HCT116 (cell line): ENCODE measurements at regions not wholly inside any gene's neighbourhood (a gene's known extent, or its start where the extent isn't known, plus 50 kb on each side); places are given as distances from the start of the nearest gene placed in this dataset.

Experiments used
- ATAC-seq: fragments of 200-7000 bp; cut with Tn5 transposase; 2 replicates; pipeline ENCODE4 v1.9.1; 2020; ENCODE audit warnings: mild to moderate bottlenecking, moderate library complexity
- BruUV-seq: library from RNA; stranded (reverse); fragments of 400-500 nt; replicated peaks from 2 replicates; lab custom pipeline; 2021; lab: Mats Ljungman, UMichigan
- CTCF ChIA-PET: fragments of 300-600 bp; sonication (Branson Sonifier 250); formaldehyde crosslinking; loops from one replicate; lab custom pipeline; 2021; ENCODE audit warnings: antibody characterized with exemption; lab: Charles Lee
- POLR2A ChIA-PET: fragments of 300-600, 350-600 bp; sonication (Branson Sonifier 250); formaldehyde crosslinking; loops from one replicate; lab custom pipeline; 2021; ENCODE audit warnings: antibody characterized with exemption; lab: Charles Lee
- RAD21 ChIA-PET, 2 experiments: fragments of 300-600 bp; sonication (Branson Sonifier 250); formaldehyde crosslinking; loops; one replicate each; lab custom pipeline; 2023; ENCODE audit warnings: low total read pairs in 2 of 2; ENCODE audit not compliant: uncharacterized antibody in 2 of 2, unreplicated experiment in 2 of 2, low non-redundant PET in 1 of 2; lab: Charles Lee
- DNase-seq: peaks from one replicate; pipeline ENCODE4 v3.0.0-alpha.2; 2010; ENCODE audit warnings: low read depth, low spot score
- H2AFZ ChIP-seq: fragments of 200-600 bp; shearing (Covaris generic), sonication (generic); 2 replicates; pipeline ENCODE4 v1.6.1; 2017; ENCODE audit warnings: low read depth, mixed run types, mixed read lengths, antibody characterized with exemption, low read length; ENCODE audit not compliant: poor library complexity, severe bottlenecking
- H3K27ac ChIP-seq: 2 replicates; pipeline ENCODE4 v1.5.1; 2012; ENCODE audit warnings: low read depth, low read length
- H3K27me3 ChIP-seq: fragments of 200-600 bp; sonication (generic); 2 replicates; pipeline ENCODE4 v1.6.1; 2016; ENCODE audit warnings: mixed run types, low read length, mixed read lengths; ENCODE audit not compliant: insufficient read depth
- H3K36me3 ChIP-seq, 2 experiments: fragments of 200-500 bp in 1 of 2; fragments of 200-600 bp in 1 of 2; sonication (Bioruptor generic) in 1 of 2; sonication (generic) in 1 of 2; 2 replicates each; pipeline versions ENCODE4 v1.5.1 to v1.6.1; 2014 to 2016; ENCODE audit warnings: low read length in 2 of 2, inconsistent platforms in 1 of 2, mixed read lengths in 1 of 2, mixed run types in 1 of 2; ENCODE audit not compliant: insufficient read depth in 2 of 2, control insufficient read depth in 1 of 2
- H3K4me1 ChIP-seq, 2 experiments: fragments of 200-600 bp in 1 of 2; sonication (generic) in 1 of 2; 2 replicates each; pipeline versions ENCODE4 v1.5.1 to v1.6.1; 2012 to 2017; ENCODE audit warnings: low read length in 2 of 2, inconsistent platforms in 1 of 2, mild to moderate bottlenecking in 1 of 2, mixed read lengths in 1 of 2, mixed run types in 1 of 2, moderate library complexity in 1 of 2; ENCODE audit not compliant: insufficient read depth in 2 of 2, control insufficient read depth in 1 of 2
- H3K4me2 ChIP-seq: fragments of 200-600 bp; sonication (generic); 2 replicates; pipeline ENCODE4 v1.6.1; 2017; ENCODE audit warnings: mixed run types, low read length, mixed read lengths
- H3K4me3 ChIP-seq, 2 experiments: fragments of 200-600 bp in 1 of 2; sonication (generic) in 1 of 2; replicated peaks in 1 of 2; 2 replicates each; pipeline ENCODE4 v1.5.1; 2011 to 2016; ENCODE audit warnings: low read length in 2 of 2, control low read depth in 1 of 2, low read depth in 1 of 2, mild to moderate bottlenecking in 1 of 2, mixed read lengths in 1 of 2, mixed run types in 1 of 2
- H3K79me2 ChIP-seq: fragments of 200-600 bp; sonication (generic); 2 replicates; pipeline ENCODE4 v1.6.1; 2017; ENCODE audit warnings: mild to moderate bottlenecking, mixed run types, low read length, moderate library complexity, mixed read lengths; ENCODE audit not compliant: insufficient read depth
- H3K9ac ChIP-seq: fragments of 200-600 bp; sonication (generic); 2 replicates; pipeline ENCODE4 v1.6.1; 2016; ENCODE audit warnings: low read length, mixed read lengths
- H3K9me2 ChIP-seq: fragments of 200-600 bp; sonication (generic), shearing (Covaris generic); 2 replicates; pipeline ENCODE4 v1.6.1; 2017; ENCODE audit warnings: mixed run types, mild to moderate bottlenecking, moderate library complexity; ENCODE audit not compliant: insufficient read depth
- H3K9me3 ChIP-seq, 2 experiments: fragments of 200-500 bp in 1 of 2; fragments of 200-600 bp in 1 of 2; sonication (Bioruptor generic) in 1 of 2; sonication (generic) in 1 of 2; 2 replicates each; pipeline ENCODE4 v1.6.1; 2014 to 2017; ENCODE audit warnings: low read length in 2 of 2, mixed read lengths in 2 of 2, inconsistent platforms in 1 of 2, low read depth in 1 of 2, mild to moderate bottlenecking in 1 of 2, mixed run types in 1 of 2, moderate library complexity in 1 of 2; ENCODE audit not compliant: control insufficient read depth in 1 of 2, insufficient read depth in 1 of 2
- H4K20me1 ChIP-seq: fragments of 200-600 bp; sonication (generic), shearing (Covaris generic); 2 replicates; pipeline ENCODE4 v1.6.1; 2017; ENCODE audit warnings: mixed run types, mild to moderate bottlenecking, moderate library complexity; ENCODE audit not compliant: insufficient read depth
- CBX3 ChIP-seq: IDR thresholded peaks from 2 replicates; pipeline ENCODE4 v1.6.1; 2012; ENCODE audit warnings: low read depth
- CEBPB ChIP-seq: IDR thresholded peaks from 2 replicates; pipeline ENCODE4 v1.6.1; 2012; ENCODE audit warnings: low read depth
- EGR1 ChIP-seq: IDR thresholded peaks from 2 replicates; pipeline ENCODE4 v1.6.1; 2012; ENCODE audit warnings: low read depth
- EZH2phosphoT487 ChIP-seq: fragments of 200-600 bp; IDR thresholded peaks from 2 replicates; pipeline ENCODE4 v1.6.1; 2018; ENCODE audit warnings: antibody characterized with exemption, borderline replicate concordance
- FOSL1 ChIP-seq: IDR thresholded peaks from 2 replicates; pipeline ENCODE4 v1.6.1; 2012; ENCODE audit warnings: low read depth
- POLR2A ChIP-seq: IDR thresholded peaks from 2 replicates; pipeline ENCODE4 v1.7.0; 2011; ENCODE audit warnings: borderline replicate concordance; ENCODE audit not compliant: insufficient read depth, insufficient read length; ENCODE audit errors: extremely low read depth
- RAD21 ChIP-seq: IDR thresholded peaks from 2 replicates; pipeline ENCODE4 v1.6.1; 2012; ENCODE audit warnings: low read depth, mild to moderate bottlenecking
- SIN3A ChIP-seq: IDR thresholded peaks from 2 replicates; pipeline ENCODE4 v1.6.1; 2012; ENCODE audit warnings: low read depth
- SRF ChIP-seq: IDR thresholded peaks from 2 replicates; pipeline ENCODE4 v1.6.1; 2012; ENCODE audit warnings: low read depth
- TCF7L2 ChIP-seq: IDR thresholded peaks from 2 replicates; pipeline ENCODE4 v1.7.0; 2011; ENCODE audit warnings: borderline replicate concordance, inconsistent platforms; ENCODE audit not compliant: insufficient read depth, insufficient read length; ENCODE audit errors: extremely low read depth
- ZFX ChIP-seq: fragments of 450-650 bp; IDR thresholded peaks from 2 replicates; pipeline ENCODE4 v1.6.1; 2017
- ZNF274 ChIP-seq: fragments of 200-500 bp; sonication (Bioruptor generic); IDR thresholded peaks from 2 replicates; pipeline ENCODE4 v1.6.1; 2014; ENCODE audit warnings: mild to moderate bottlenecking, low read depth, low read length, inconsistent platforms
- intact Hi-C: fragments of 100-400 bp; cut with micrococcal nuclease; formaldehyde crosslinking; loops from 2 replicates; pipeline ENCODE4 v1.10.0; 2022
- TF ChIP-seq, protein P1 (sequence below): IDR thresholded peaks from 2 replicates; pipeline ENCODE4 v1.6.1; 2012
- TF ChIP-seq, protein P2 (sequence below): IDR thresholded peaks from 2 replicates; pipeline ENCODE4 v1.6.1; 2012
- TF ChIP-seq, protein P3 (sequence below): IDR thresholded peaks from 2 replicates; pipeline ENCODE4 v1.6.1; 2011; ENCODE audit warnings: mild to moderate bottlenecking, low read length, moderate library complexity; ENCODE audit not compliant: insufficient replicate concordance; ENCODE audit errors: extremely low read depth
- TF ChIP-seq, protein P4 (sequence below), 3 experiments: fragments of 200-600 bp in 1 of 3; sonication (generic) in 1 of 3; IDR thresholded peaks in 2 of 3; conservative IDR thresholded peaks in 1 of 3; 2 replicates each; pipeline ENCODE4 v1.5.1; 2012 to 2017; ENCODE audit warnings: low read depth in 2 of 3, low read length in 2 of 3, antibody characterized with exemption in 1 of 3, borderline replicate concordance in 1 of 3, control low read depth in 1 of 3, mild to moderate bottlenecking in 1 of 3, mixed read lengths in 1 of 3, mixed run types in 1 of 3, moderate library complexity in 1 of 3; ENCODE audit not compliant: insufficient read depth in 1 of 3

DNA sequence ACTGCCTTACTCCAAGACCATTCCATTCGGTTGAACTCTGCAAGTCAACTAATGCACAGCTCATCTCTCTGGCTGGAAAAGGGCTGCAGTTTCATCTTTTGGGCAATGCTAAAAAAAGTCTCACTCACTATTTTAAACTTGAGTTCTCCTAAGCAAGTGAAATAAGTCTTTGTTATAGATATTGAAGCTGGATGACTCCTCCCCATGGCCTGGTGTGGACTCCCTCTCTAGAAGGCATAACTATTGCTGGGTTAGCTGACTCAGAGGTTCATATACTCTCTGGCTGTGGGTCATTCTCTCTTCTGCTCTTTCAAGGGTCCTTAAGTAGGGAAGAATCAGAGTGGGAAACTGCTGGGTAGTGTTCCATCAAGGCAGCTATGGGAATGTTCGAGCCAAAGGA is 88.0 kb downstream of the XCL2 start:
- ChIA-PET CTCF (no interaction called here), RAD21 (no interaction called here), POLR2A (no interaction called here)
- DNase-seq: no peak
- H2AFZ ChIP-seq: no peak overlapping the region
- no peaks in the 10 kb centered on the region for H3K79me2 ChIP-seq
- H3K9ac ChIP-seq: no peak overlapping the region
- H3K9me2 ChIP-seq: no peaks in the 10 kb centered on the region
- H4K20me1 ChIP-seq: no peaks in the 10 kb centered on the region
- no peaks in the 10 kb centered on the region for H3K36me3 ChIP-seq
- no peaks in the 10 kb centered on the region for H3K27me3 ChIP-seq
- peaks cover 13 to 15% of the 10 kb centered on the region in 2 experiments; a peak in 3 of 4 replicates for H3K9me3 ChIP-seq
- no peak overlapping the region for H3K4me2 ChIP-seq
- no peak for ATAC-seq
- BruUV-seq: no TSS peak
- intact Hi-C loops: no loop called here
- no peaks in the 10 kb centered on the region for H3K4me1 ChIP-seq
- TF ChIP-seq TCF7L2 (no peak), ZFX (no peak), CBX3 (no peak), RAD21 (no peak), CEBPB (no peak), SRF (no peak), EZH2phosphoT487 (no peak), SIN3A (no peak), ZNF274 (no peak), EGR1 (no peak), FOSL1 (no peak), POLR2A (no peak)
- TF ChIP-seq, protein P1, sequence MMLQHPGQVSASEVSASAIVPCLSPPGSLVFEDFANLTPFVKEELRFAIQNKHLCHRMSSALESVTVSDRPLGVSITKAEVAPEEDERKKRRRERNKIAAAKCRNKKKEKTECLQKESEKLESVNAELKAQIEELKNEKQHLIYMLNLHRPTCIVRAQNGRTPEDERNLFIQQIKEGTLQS: no peak
- TF ChIP-seq, protein P2, sequence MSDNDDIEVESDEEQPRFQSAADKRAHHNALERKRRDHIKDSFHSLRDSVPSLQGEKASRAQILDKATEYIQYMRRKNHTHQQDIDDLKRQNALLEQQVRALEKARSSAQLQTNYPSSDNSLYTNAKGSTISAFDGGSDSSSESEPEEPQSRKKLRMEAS: no peak
- TF ChIP-seq, protein P3, sequence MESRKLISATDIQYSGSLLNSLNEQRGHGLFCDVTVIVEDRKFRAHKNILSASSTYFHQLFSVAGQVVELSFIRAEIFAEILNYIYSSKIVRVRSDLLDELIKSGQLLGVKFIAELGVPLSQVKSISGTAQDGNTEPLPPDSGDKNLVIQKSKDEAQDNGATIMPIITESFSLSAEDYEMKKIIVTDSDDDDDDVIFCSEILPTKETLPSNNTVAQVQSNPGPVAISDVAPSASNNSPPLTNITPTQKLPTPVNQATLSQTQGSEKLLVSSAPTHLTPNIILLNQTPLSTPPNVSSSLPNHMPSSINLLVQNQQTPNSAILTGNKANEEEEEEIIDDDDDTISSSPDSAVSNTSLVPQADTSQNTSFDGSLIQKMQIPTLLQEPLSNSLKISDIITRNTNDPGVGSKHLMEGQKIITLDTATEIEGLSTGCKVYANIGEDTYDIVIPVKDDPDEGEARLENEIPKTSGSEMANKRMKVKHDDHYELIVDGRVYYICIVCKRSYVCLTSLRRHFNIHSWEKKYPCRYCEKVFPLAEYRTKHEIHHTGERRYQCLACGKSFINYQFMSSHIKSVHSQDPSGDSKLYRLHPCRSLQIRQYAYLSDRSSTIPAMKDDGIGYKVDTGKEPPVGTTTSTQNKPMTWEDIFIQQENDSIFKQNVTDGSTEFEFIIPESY: no peak
- TF ChIP-seq, protein P4, sequence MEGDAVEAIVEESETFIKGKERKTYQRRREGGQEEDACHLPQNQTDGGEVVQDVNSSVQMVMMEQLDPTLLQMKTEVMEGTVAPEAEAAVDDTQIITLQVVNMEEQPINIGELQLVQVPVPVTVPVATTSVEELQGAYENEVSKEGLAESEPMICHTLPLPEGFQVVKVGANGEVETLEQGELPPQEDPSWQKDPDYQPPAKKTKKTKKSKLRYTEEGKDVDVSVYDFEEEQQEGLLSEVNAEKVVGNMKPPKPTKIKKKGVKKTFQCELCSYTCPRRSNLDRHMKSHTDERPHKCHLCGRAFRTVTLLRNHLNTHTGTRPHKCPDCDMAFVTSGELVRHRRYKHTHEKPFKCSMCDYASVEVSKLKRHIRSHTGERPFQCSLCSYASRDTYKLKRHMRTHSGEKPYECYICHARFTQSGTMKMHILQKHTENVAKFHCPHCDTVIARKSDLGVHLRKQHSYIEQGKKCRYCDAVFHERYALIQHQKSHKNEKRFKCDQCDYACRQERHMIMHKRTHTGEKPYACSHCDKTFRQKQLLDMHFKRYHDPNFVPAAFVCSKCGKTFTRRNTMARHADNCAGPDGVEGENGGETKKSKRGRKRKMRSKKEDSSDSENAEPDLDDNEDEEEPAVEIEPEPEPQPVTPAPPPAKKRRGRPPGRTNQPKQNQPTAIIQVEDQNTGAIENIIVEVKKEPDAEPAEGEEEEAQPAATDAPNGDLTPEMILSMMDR (IDR thresholded peaks at IDR 0.05 in 2 of 3, conservative IDR thresholded peaks at IDR 0.05 in 1 of 3; ENCODE audit: borderline replicate concordance in 1 of 3, insufficient read depth in 1 of 3, low read depth in 2 of 3, low read length in 2 of 3): no peak
- no peak overlapping the region for H3K27ac ChIP-seq
- H3K4me3 ChIP-seq: no peak overlapping the region
